IPS DF 19.7 (cell line): ENCODE measurements at regions not wholly inside any gene's neighbourhood (a gene's known extent, or its start where the extent isn't known, plus 50 kb on each side); places are given as distances from the start of the nearest gene placed in this dataset.
"Not testable (repeated sequence)": the region's sequence is repeated elsewhere in the genome, so short reads cannot be mapped to it uniquely, and the experiment has no call there.

Experiments used
- DNase-seq: peaks from one replicate; pipeline ENCODE4 v3.0.0-alpha.2; 2013; ENCODE audit warnings: low read depth, low spot score

- no peak for DNase-seq
Measured at GRCh38 chr7:110373859-110374258, 717.1 kb upstream of the LRRN3 start.

GRCh38 chr7:110375068-110375467 is 715.9 kb upstream of the LRRN3 start:
- no peak for DNase-seq

GRCh38 chr7:110382736-110383135 is 708.2 kb upstream of the LRRN3 start:
- no peak for DNase-seq

GRCh38 chr7:110386006-110386405 is 704.9 kb upstream of the LRRN3 start:
- DNase-seq = no peak

- DNase-seq = no peak
Measured at GRCh38 chr7:110386913-110387312, 704.0 kb upstream of the LRRN3 start.

- DNase-seq = no peak
Measured at GRCh38 chr7:110387689-110388088, 703.2 kb upstream of the LRRN3 start.

GRCh38 chr7:110388457-110388856 is 702.5 kb upstream of the LRRN3 start:
- DNase-seq = no peak

GRCh38 chr7:110396021-110396420 is 694.9 kb upstream of the LRRN3 start:
- no peak for DNase-seq

GRCh38 chr7:110397927-110398660 is 692.8 kb upstream of the LRRN3 start:
- no peak for DNase-seq

- no peak for DNase-seq
Measured at GRCh38 chr7:110399421-110399820, 691.5 kb upstream of the LRRN3 start.

- no peak for DNase-seq
Measured at GRCh38 chr7:110400411-110400810, 690.5 kb upstream of the LRRN3 start.

- no peak for DNase-seq
Measured at GRCh38 chr7:110407242-110407641, 683.7 kb upstream of the LRRN3 start.

GRCh38 chr7:110407706-110408105 is 683.2 kb upstream of the LRRN3 start:
- no peak for DNase-seq

- DNase-seq = no peak
Measured at GRCh38 chr7:110412614-110413013, 678.3 kb upstream of the LRRN3 start.

GRCh38 chr7:110413038-110413437 is 677.9 kb upstream of the LRRN3 start:
- DNase-seq = no peak

- no peak for DNase-seq
Measured at GRCh38 chr7:110417611-110418010, 673.3 kb upstream of the LRRN3 start.

GRCh38 chr7:110418659-110419280 is 672.2 kb upstream of the LRRN3 start:
- DNase-seq = no peak

- no peak for DNase-seq
Measured at GRCh38 chr7:110420788-110421187, 670.1 kb upstream of the LRRN3 start.

GRCh38 chr7:110421490-110422241 is 669.3 kb upstream of the LRRN3 start:
- no peak for DNase-seq

GRCh38 chr7:110432061-110432553 is 658.8 kb upstream of the LRRN3 start:
- DNase-seq = no peak

- not testable (repeated sequence) for DNase-seq
Measured at GRCh38 chr7:110438926-110439325, 652.0 kb upstream of the LRRN3 start.

- peak; percentile 57 for DNase-seq
Measured at GRCh38 chr7:110442381-110442837, 648.5 kb upstream of the LRRN3 start.
